Endodermal cell (in vitro differentiated cells): ENCODE measurements at regions not wholly inside any gene's neighbourhood (a gene's known extent, or its start where the extent isn't known, plus 50 kb on each side); places are given as distances from the start of the nearest gene placed in this dataset.

Experiments
- DNase-seq: peaks from one replicate; pipeline ENCODE4 v3.0.0-alpha.2; 2017
- H3K27ac ChIP-seq: 2 replicates; pipeline ENCODE4 v1.5.1; 2013; ENCODE audit warnings: mild to moderate bottlenecking, low read depth, low read length, moderate library complexity
- H3K27me3 ChIP-seq: 2 replicates; pipeline ENCODE4 v1.6.1; 2013; ENCODE audit warnings: mild to moderate bottlenecking, low read length, moderate library complexity; ENCODE audit not compliant: insufficient read depth, control insufficient read depth, poor library complexity, severe bottlenecking
- H3K36me3 ChIP-seq: 2 replicates; pipeline ENCODE4 v1.7.0; 2013; ENCODE audit warnings: mild to moderate bottlenecking, low read length, moderate library complexity; ENCODE audit not compliant: control insufficient read depth, insufficient read depth
- H3K4me1 ChIP-seq: one replicate; pipeline ENCODE4 v1.7.0; 2013; ENCODE audit warnings: low read length; ENCODE audit not compliant: control insufficient read depth, insufficient read depth
- H3K4me3 ChIP-seq: 2 replicates; pipeline ENCODE4 v1.5.1; 2013; ENCODE audit warnings: mild to moderate bottlenecking, low read length, moderate library complexity
- H3K9ac ChIP-seq: 2 replicates; pipeline ENCODE4 v1.6.1; 2013; ENCODE audit warnings: mild to moderate bottlenecking, low read length, moderate library complexity; ENCODE audit not compliant: poor library complexity, severe bottlenecking; ENCODE audit errors: extremely low read depth
- H3K9me3 ChIP-seq: 2 replicates; pipeline ENCODE4 v1.6.1; 2013; ENCODE audit warnings: mild to moderate bottlenecking, low read length, moderate library complexity; ENCODE audit not compliant: control insufficient read depth
- H3K27ac Mint-ChIP-seq: 2 replicates; pipeline ENCODE4 v1.8.0; 2020; ENCODE audit warnings: mixed read lengths
- H3K27me3 Mint-ChIP-seq: 2 replicates; pipeline ENCODE4 v1.8.0; 2021; ENCODE audit warnings: mild to moderate bottlenecking, mixed read lengths; ENCODE audit not compliant: insufficient read depth
- H3K36me3 Mint-ChIP-seq: 2 replicates; pipeline ENCODE4 v1.8.0; 2020; ENCODE audit warnings: low read depth, mixed read lengths
- H3K4me1 Mint-ChIP-seq: 2 replicates; pipeline ENCODE4 v1.8.0; 2020; ENCODE audit warnings: mixed read lengths
- H3K4me3 Mint-ChIP-seq: 2 replicates; pipeline ENCODE4 v1.8.0; 2020; ENCODE audit warnings: mild to moderate bottlenecking, moderate library complexity, mixed read lengths
- H3K9me3 Mint-ChIP-seq: 2 replicates; pipeline ENCODE4 v1.8.0; 2020; ENCODE audit warnings: mild to moderate bottlenecking, mixed read lengths
- CTCF ChIP-seq: fragments of 200-600 bp; sonication (generic); conservative IDR thresholded peaks from 2 replicates; pipeline ENCODE4 v1.5.0; 2021; ENCODE audit warnings: antibody characterized with exemption, mild to moderate bottlenecking
- WGBS, 2 experiments: methylation state at CpG; one replicate each; pipeline versions ENCODE4 v1.1.5 to v1.1.7; 2013; ENCODE audit warnings: missing lambda C conversion rate in 2 of 2, mixed read lengths in 1 of 2; ENCODE audit not compliant: insufficient coverage in 1 of 2, insufficient read length in 1 of 2; 5-methylcytosine and 5-hydroxymethylcytosine counted together

GRCh38 chr10:61314273-61314672 is 138.9 kb downstream of the TMEM26 start:
- Mint-ChIP-seq H3K27me3 (no peaks in the 10 kb centered on the region), H3K4me3 (no peak overlapping the region), H3K9me3 (no peaks in the 10 kb centered on the region), H3K27ac (no peak overlapping the region), H3K36me3 (no peaks in the 10 kb centered on the region), H3K4me1 (no peaks in the 10 kb centered on the region)
- H3K36me3 ChIP-seq: no peaks in the 10 kb centered on the region
- H3K27me3 ChIP-seq: no peaks in the 10 kb centered on the region
- no peak for DNase-seq
- H3K27ac ChIP-seq: no peak overlapping the region
- H3K9me3 ChIP-seq: no peaks in the 10 kb centered on the region
- H3K4me1 ChIP-seq: no peaks in the 10 kb centered on the region
- no peak for TF ChIP-seq CTCF
- no peak overlapping the region for H3K9ac ChIP-seq
- H3K4me3 ChIP-seq: no peak overlapping the region
- 78 to 91% methylated on average over 1 of the region's 1 CpG for WGBS, 2 experiments

GRCh38 chr10:61313460-61313859 is 139.7 kb downstream of the TMEM26 start:
- no peak overlapping the region for H3K27ac ChIP-seq
- no peaks in the 10 kb centered on the region for H3K27me3 Mint-ChIP-seq
- no peak for DNase-seq
- no peaks in the 10 kb centered on the region for H3K36me3 ChIP-seq
- no peak overlapping the region for H3K9ac ChIP-seq
- no peaks in the 10 kb centered on the region for H3K4me1 Mint-ChIP-seq
- no peak for TF ChIP-seq CTCF
- H3K27ac Mint-ChIP-seq: no peak overlapping the region
- H3K4me1 ChIP-seq: no peaks in the 10 kb centered on the region
- H3K9me3 ChIP-seq: no peaks in the 10 kb centered on the region
- H3K4me3 ChIP-seq: no peak overlapping the region
- H3K9me3 Mint-ChIP-seq: no peaks in the 10 kb centered on the region
- H3K27me3 ChIP-seq: no peaks in the 10 kb centered on the region
- H3K36me3 Mint-ChIP-seq: no peaks in the 10 kb centered on the region
- H3K4me3 Mint-ChIP-seq: no peak overlapping the region

- H3K27ac ChIP-seq: no peak overlapping the region
- H3K27ac Mint-ChIP-seq: no peak overlapping the region
- no peak for TF ChIP-seq CTCF
- no peaks in the 10 kb centered on the region for H3K27me3 ChIP-seq
- H3K9me3 ChIP-seq: no peaks in the 10 kb centered on the region
- H3K36me3 Mint-ChIP-seq: no peaks in the 10 kb centered on the region
- DNase-seq: no peak
- no peaks in the 10 kb centered on the region for H3K4me1 Mint-ChIP-seq
- no peaks in the 10 kb centered on the region for H3K9me3 Mint-ChIP-seq
- H3K36me3 ChIP-seq: no peaks in the 10 kb centered on the region
- H3K4me1 ChIP-seq: no peaks in the 10 kb centered on the region
- H3K4me3 Mint-ChIP-seq: no peak overlapping the region
- H3K9ac ChIP-seq: no peak overlapping the region
- 100% methylated on average over 2 of the region's 3 CpGs; no CpG with 5 or more reads in 1 of the 2 experiments for WGBS, 2 experiments
- no peak overlapping the region for H3K4me3 ChIP-seq
- no peaks in the 10 kb centered on the region for H3K27me3 Mint-ChIP-seq
Observed at GRCh38 chr10:61304746-61305145, 148.4 kb downstream of the TMEM26 start.
